H1 (cell line): ENCODE measurements at regions not wholly inside any gene's neighbourhood (a gene's known extent, or its start where the extent isn't known, plus 50 kb on each side); places are given as distances from the start of the nearest gene placed in this dataset.
A peak's percentile ranks its signal among the peaks of the same experiment; 100 is the strongest.

Source experiments
- CTCF ChIA-PET: fragments of 300-600 bp; sonication (Branson Sonifier 250); formaldehyde crosslinking; loops from one replicate; lab custom pipeline; 2021; ENCODE audit not compliant: partially characterized antibody; lab: Charles Lee
- POLR2A ChIA-PET: fragments of 300-600 bp; sonication (Branson Sonifier 250); formaldehyde crosslinking; loops from one replicate; lab custom pipeline; 2021; ENCODE audit warnings: inconsistent platforms; ENCODE audit not compliant: partially characterized antibody; lab: Charles Lee
- DNase-seq, 2 experiments: peaks; one replicate each; pipeline versions ENCODE4 v3.0.0 to v3.0.0-alpha.2; 2010 to 2022; ENCODE audit warnings: low spot score in 2 of 2, low read depth in 1 of 2, mixed read lengths in 1 of 2
- FAIRE-seq: peaks from 2 replicates; lab custom pipeline; 2011; peaks lifted over from hg19 to GRCh38; lab: Jason Lieb, UNC
- H2AFZ ChIP-seq: 2 replicates; pipeline ENCODE4 v1.8.1; 2012; ENCODE audit warnings: low read length, inconsistent platforms
- H2AK5ac ChIP-seq: 2 replicates; pipeline ENCODE4 v1.6.1; 2013; ENCODE audit warnings: low read depth, low read length
- H2BK120ac ChIP-seq: replicated peaks from 2 replicates; pipeline ENCODE3; 2013; ENCODE audit warnings: low read depth, low read length, inconsistent platforms
- H2BK12ac ChIP-seq: 2 replicates; pipeline ENCODE4 v1.6.1; 2013; ENCODE audit warnings: low read depth, low read length
- H2BK15ac ChIP-seq: 2 replicates; pipeline ENCODE4 v1.6.1; 2013; ENCODE audit warnings: low read length
- H2BK20ac ChIP-seq: 2 replicates; pipeline ENCODE4 v1.6.1; 2013; ENCODE audit warnings: low read length
- H2BK5ac ChIP-seq: 2 replicates; pipeline ENCODE4 v1.6.1; 2013; ENCODE audit warnings: low read depth, low read length
- H3K14ac ChIP-seq: 2 replicates; pipeline ENCODE4 v1.6.1; 2013; ENCODE audit warnings: inconsistent platforms; ENCODE audit not compliant: insufficient read length
- H3K18ac ChIP-seq: 2 replicates; pipeline ENCODE4 v1.6.1; 2013; ENCODE audit warnings: low read length; ENCODE audit errors: extremely low read depth
- H3K23ac ChIP-seq: 2 replicates; pipeline ENCODE4 v1.6.1; 2013; ENCODE audit warnings: inconsistent platforms; ENCODE audit not compliant: insufficient read length
- H3K23me2 ChIP-seq: 2 replicates; pipeline ENCODE4 v1.6.1; 2013; ENCODE audit warnings: low read depth, low read length
- H3K27ac ChIP-seq: 2 replicates; pipeline ENCODE4 v1.6.1; 2011; ENCODE audit warnings: low read depth, low read length, inconsistent platforms
- H3K27me3 ChIP-seq, 4 experiments: replicated peaks in 1 of 4; 1 replicate in 1 of 4; 2 replicates in 3 of 4; pipeline versions ENCODE4 v1.6.1 to v1.8.1; 2011 to 2013; ENCODE audit warnings: low read length in 3 of 4, mild to moderate bottlenecking in 3 of 4, inconsistent platforms in 2 of 4, mixed read lengths in 2 of 4, moderate library complexity in 1 of 4; ENCODE audit not compliant: control insufficient read depth in 3 of 4, insufficient read depth in 3 of 4; ENCODE audit errors: extremely low read depth in 1 of 4
- H3K36me3 ChIP-seq, 4 experiments: 2 replicates each; pipeline versions ENCODE4 v1.6.1 to v1.8.1; 2011 to 2013; ENCODE audit warnings: mild to moderate bottlenecking in 4 of 4, low read length in 3 of 4, moderate library complexity in 2 of 4, control low read depth in 1 of 4, inconsistent platforms in 1 of 4; ENCODE audit not compliant: insufficient read depth in 4 of 4, control insufficient read depth in 2 of 4
- H3K4ac ChIP-seq: replicated peaks from 2 replicates; pipeline ENCODE3; 2013; ENCODE audit warnings: low read length, low read depth, mixed read lengths, inconsistent platforms; ENCODE audit not compliant: insufficient read length
- H3K4me1 ChIP-seq, 4 experiments: replicated peaks in 1 of 4; 1 replicate in 1 of 4; 2 replicates in 3 of 4; pipeline versions ENCODE4 v1.6.1 to v1.8.1; 2011 to 2013; ENCODE audit warnings: low read length in 3 of 4, inconsistent platforms in 2 of 4, mixed read lengths in 1 of 4; ENCODE audit not compliant: insufficient read depth in 4 of 4, control insufficient read depth in 3 of 4
- H3K4me2 ChIP-seq, 2 experiments: 2 replicates each; pipeline versions ENCODE4 v1.6.1 to v1.8.1; 2011 to 2013; ENCODE audit warnings: low read depth in 2 of 2, low read length in 2 of 2, control low read depth in 1 of 2, inconsistent platforms in 1 of 2, mild to moderate bottlenecking in 1 of 2; ENCODE audit not compliant: insufficient read depth in 1 of 2
- H3K4me3 ChIP-seq, 4 experiments: fragments of 200-600, 300-600 bp in 1 of 4; sonication (generic), shearing (Covaris generic), sonication (Bioruptor Twin) in 1 of 4; 2 replicates each; pipeline versions ENCODE4 v1.5.1 to v1.8.1; 2011 to 2016; ENCODE audit warnings: low read length in 4 of 4, low read depth in 3 of 4, control low read depth in 2 of 4, inconsistent platforms in 2 of 4, mild to moderate bottlenecking in 2 of 4, mixed read lengths in 1 of 4, moderate library complexity in 1 of 4; ENCODE audit not compliant: insufficient read depth in 2 of 4; ENCODE audit errors: extremely low read depth in 1 of 4
- H3K56ac ChIP-seq: replicated peaks from 2 replicates; pipeline ENCODE3; 2013; ENCODE audit warnings: low read depth, mild to moderate bottlenecking, mixed read lengths, low read length, inconsistent platforms; ENCODE audit not compliant: insufficient read length
- H3K79me1 ChIP-seq: 2 replicates; pipeline ENCODE4 v1.6.1; 2013; ENCODE audit warnings: low read depth, low read length, control low read depth
- H3K79me2 ChIP-seq, 2 experiments: 2 replicates each; pipeline versions ENCODE4 v1.6.1 to v1.8.1; 2012 to 2013; ENCODE audit warnings: low read length in 2 of 2, mild to moderate bottlenecking in 2 of 2, inconsistent platforms in 1 of 2; ENCODE audit not compliant: insufficient read depth in 2 of 2, control insufficient read depth in 1 of 2
- H3K9ac ChIP-seq, 4 experiments: replicated peaks in 1 of 4; 1 replicate in 1 of 4; 2 replicates in 3 of 4; pipeline versions ENCODE4 v1.6.1 to v1.8.1; 2011 to 2013; ENCODE audit warnings: low read depth in 3 of 4, low read length in 3 of 4, control low read depth in 2 of 4, mild to moderate bottlenecking in 2 of 4, moderate library complexity in 2 of 4, inconsistent platforms in 1 of 4; ENCODE audit errors: extremely low read depth in 1 of 4
- H3K9me3 ChIP-seq, 2 experiments: 2 replicates each; pipeline versions ENCODE4 v1.6.1 to v1.8.1; 2012 to 2013; ENCODE audit warnings: mild to moderate bottlenecking in 2 of 2, moderate library complexity in 2 of 2, control low read depth in 1 of 2, inconsistent platforms in 1 of 2, low read depth in 1 of 2, low read length in 1 of 2, mixed read lengths in 1 of 2; ENCODE audit not compliant: insufficient read depth in 2 of 2
- H4K20me1 ChIP-seq, 2 experiments: replicated peaks in 1 of 2; 2 replicates each; pipeline versions ENCODE3 to v1.8.1; 2011 to 2013; ENCODE audit warnings: inconsistent platforms in 2 of 2, low read length in 2 of 2, mild to moderate bottlenecking in 1 of 2; ENCODE audit not compliant: insufficient read depth in 2 of 2, control insufficient read depth in 1 of 2
- H4K5ac ChIP-seq: 2 replicates; pipeline ENCODE4 v1.6.1; 2013; ENCODE audit warnings: low read length, low read depth, mixed read lengths, inconsistent platforms; ENCODE audit not compliant: insufficient read length
- H4K8ac ChIP-seq: 2 replicates; pipeline ENCODE4 v1.8.0; 2013; ENCODE audit warnings: mild to moderate bottlenecking, moderate library complexity, low read length, inconsistent platforms; ENCODE audit not compliant: insufficient read depth; ENCODE audit errors: extremely low read depth
- H4K91ac ChIP-seq: replicated peaks from 2 replicates; pipeline ENCODE3; 2013; ENCODE audit warnings: low read length, mixed read lengths, inconsistent platforms; ENCODE audit not compliant: insufficient read length
- POU5F1 ChIP-seq: IDR thresholded peaks from 2 replicates; pipeline ENCODE4 v1.6.1; 2011; ENCODE audit warnings: low read depth, mild to moderate bottlenecking, low read length, moderate library complexity
- RFX5 ChIP-seq: IDR thresholded peaks from 2 replicates; pipeline ENCODE4 v1.6.1; 2011; ENCODE audit warnings: low read depth, low read length, improper control_type of control experiment, borderline replicate concordance
- WGBS, 2 experiments: shearing (Covaris generic) in 1 of 2; methylation state at CpG; one replicate each; pipeline versions ENCODE4 v1.1.6 to v1.1.7; 2013 to 2015; ENCODE audit warnings: low lambda C conversion rate in 2 of 2, mixed read lengths in 2 of 2, inconsistent platforms in 1 of 2, low coverage in 1 of 2, missing lambda C conversion rate in 1 of 2; ENCODE audit not compliant: insufficient replicate concordance in 2 of 2, insufficient coverage in 1 of 2, insufficient read length in 1 of 2; ENCODE audit errors: extremely low coverage in 1 of 2, missing lambda C conversion rate in 1 of 2; 5-methylcytosine and 5-hydroxymethylcytosine counted together

- no peak overlapping the region for H2BK120ac ChIP-seq
- no peak overlapping the region for H3K56ac ChIP-seq
- H3K4me3 ChIP-seq, result no peak overlapping the region
- no peak overlapping the region; the same call in 1 of the 2 replicates for H2BK12ac ChIP-seq
- H4K8ac ChIP-seq, result peak overlapping the region; percentile 82; the same call in 1 of the 2 replicates
- H4K5ac ChIP-seq, result no peak overlapping the region
- peak overlapping the region; percentile 10 to 39; a peak in 1 of 4 replicates for H3K4me2 ChIP-seq
- no peaks in the 10 kb centered on the region for H3K79me2 ChIP-seq
- 71% methylated on average over 6 of the region's 7 CpGs; no CpG with 5 or more reads in 1 of the 2 experiments for WGBS, 2 experiments
- H3K14ac ChIP-seq, result no peak overlapping the region
- ChIA-PET CTCF (interaction anchor here (0.6 to 2.0 kb wide), 7 partner anchors 9 to 249 kb away, joined by 3 to 7 read pairs (median 3); no protein-coding TSS in a partner anchor), POLR2A (no interaction called here)
- no peak overlapping the region; the same call in 1 of the 2 replicates for H3K27ac ChIP-seq
- no peaks in the 10 kb centered on the region for H3K9me3 ChIP-seq
- H3K79me1 ChIP-seq, result no peaks in the 10 kb centered on the region
- H3K23ac ChIP-seq, result no peak overlapping the region
- no peaks in the 10 kb centered on the region for H3K27me3 ChIP-seq
- no peak overlapping the region for H2BK15ac ChIP-seq
- H3K36me3 ChIP-seq, result no peaks in the 10 kb centered on the region
- H3K4me1 ChIP-seq, result peaks cover 3 to 12% (median 9%) of the 10 kb centered on the region in 4 experiments
- H3K23me2 ChIP-seq, result no peaks in the 10 kb centered on the region
- no peak overlapping the region for H3K9ac ChIP-seq
- no peak overlapping the region for H3K18ac ChIP-seq
- H4K91ac ChIP-seq, result no peak overlapping the region
- H4K20me1 ChIP-seq, result no peaks in the 10 kb centered on the region
- FAIRE-seq, result no peak
- no peak overlapping the region for H3K4ac ChIP-seq
- H2AK5ac ChIP-seq, result no peak overlapping the region
- H2BK20ac ChIP-seq, result no peak overlapping the region
- no peak overlapping the region for H2BK5ac ChIP-seq
- H2AFZ ChIP-seq, result peak overlapping the region; percentile 82
- no peak for DNase-seq
- TF ChIP-seq POU5F1, result no peak
- no peak for TF ChIP-seq RFX5
These were observed 86.2 kb upstream of the SNAP25 start for GRCh38 chr20:10132387-10132786.
